SIG-M5 treated with dmso at 0.1 percent for 504 hours (cell line): ENCODE measurements at regions not wholly inside any gene's neighbourhood (a gene's known extent, or its start where the extent isn't known, plus 50 kb on each side); places are given as distances from the start of the nearest gene placed in this dataset.
"Not testable (repeated sequence)": the region's sequence is repeated elsewhere in the genome, so short reads cannot be mapped to it uniquely, and the experiment has no call there.

Experiments used
- DNase-seq: peaks from one replicate; lab custom pipeline; 2025; ENCODE audit not compliant: unreplicated experiment; lab: John Stamatoyannopoulos, UW

DNA sequence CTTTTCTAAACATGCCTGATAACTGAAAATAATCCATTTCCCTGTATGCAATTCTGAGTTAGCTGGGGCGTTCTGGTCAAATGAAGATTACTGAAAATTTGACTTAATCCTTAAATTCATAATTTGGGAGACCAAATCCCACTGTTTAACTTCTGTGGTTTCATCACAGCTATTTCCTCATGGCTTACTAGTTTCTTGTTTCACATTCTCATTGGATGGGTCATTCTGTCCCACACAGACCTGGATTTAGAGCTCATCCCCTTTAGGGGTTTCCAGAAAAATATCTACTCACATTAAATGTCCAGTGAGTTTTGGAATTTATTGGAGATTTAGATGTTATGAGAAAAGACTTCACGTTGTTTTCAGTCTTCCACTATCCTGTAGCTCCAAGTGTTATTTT is 709.3 kb upstream of the KLHL1 start:
- no peak for DNase-seq

DNA sequence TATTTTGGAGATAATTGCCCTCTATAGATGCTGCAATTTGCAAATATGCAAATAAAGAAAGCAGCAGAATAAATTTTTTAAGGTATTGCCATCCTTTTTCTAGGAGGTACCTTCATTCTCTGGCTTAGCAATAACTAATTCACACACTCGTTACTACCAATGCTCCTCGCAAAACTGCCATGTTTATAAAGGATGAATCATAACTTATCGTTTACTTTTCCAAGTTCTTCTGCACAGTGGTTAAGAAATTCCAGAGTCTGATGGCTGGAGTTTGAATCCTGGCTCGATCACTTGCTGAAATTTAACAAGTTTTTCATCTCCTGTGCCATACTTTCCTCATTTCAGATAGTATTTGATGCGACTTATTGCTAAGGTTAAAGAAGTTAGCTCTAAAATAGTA is 708.6 kb upstream of the KLHL1 start:
- DNase-seq = no peak

DNA sequence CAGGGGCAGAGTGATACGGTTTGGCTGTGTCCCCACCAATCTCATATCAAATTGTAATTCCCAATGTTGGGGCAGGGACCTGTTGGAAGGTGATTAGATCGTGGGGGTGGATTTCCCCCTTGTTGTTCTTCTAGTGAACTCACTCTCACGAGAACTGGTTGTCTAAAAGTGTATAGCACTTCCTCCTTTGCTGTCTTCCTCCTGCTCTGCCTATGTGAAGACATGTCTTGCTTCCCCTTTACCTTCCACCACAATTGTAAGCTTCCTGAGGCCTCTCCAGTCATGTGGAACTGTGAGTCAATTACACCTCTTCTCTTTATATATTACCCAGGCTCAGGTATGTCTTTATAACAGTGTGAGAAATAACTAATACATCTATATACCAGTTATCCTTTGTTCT is 706.4 kb upstream of the KLHL1 start:
- peak; percentile 14 for DNase-seq

DNA sequence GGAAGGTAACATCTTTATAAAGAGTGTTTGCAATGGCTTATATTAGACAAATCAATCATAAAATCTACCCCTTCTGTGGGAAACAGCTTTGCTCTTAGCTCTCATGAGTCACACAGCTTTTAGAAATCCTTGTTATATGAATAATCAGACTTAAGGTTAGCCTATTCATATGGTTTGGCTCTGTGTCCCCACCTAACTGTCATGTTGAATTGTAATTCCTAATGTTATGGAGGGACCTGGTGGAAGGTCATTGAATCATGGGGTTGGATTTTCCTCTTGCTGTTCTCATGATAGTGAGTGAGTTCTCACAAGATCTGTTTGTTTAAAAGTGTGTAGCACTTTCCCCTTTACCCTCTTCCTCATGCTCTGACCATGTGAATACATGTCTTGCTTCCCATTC is 704.2 kb upstream of the KLHL1 start:
- DNase-seq = no peak

DNA sequence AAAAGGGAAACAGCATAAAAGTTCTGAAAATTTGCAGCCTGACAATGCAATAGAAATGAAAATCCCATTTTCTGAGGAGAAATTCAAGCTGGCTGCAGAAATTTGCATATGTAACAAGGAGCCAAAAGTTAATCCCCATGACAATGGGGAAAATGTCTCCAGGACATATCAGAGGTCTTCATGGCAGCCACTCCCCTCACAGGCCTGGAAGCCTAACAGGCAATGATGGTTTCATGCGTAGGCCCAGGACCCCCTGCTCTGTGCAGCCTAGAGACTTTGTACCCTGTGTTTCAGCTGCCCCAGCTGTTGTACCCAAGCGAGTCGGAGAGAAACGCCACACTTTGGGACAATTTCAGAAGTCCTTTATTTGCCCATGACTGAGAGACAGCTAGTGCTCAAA is 701.3 kb upstream of the KLHL1 start:
- DNase-seq = no peak

DNA sequence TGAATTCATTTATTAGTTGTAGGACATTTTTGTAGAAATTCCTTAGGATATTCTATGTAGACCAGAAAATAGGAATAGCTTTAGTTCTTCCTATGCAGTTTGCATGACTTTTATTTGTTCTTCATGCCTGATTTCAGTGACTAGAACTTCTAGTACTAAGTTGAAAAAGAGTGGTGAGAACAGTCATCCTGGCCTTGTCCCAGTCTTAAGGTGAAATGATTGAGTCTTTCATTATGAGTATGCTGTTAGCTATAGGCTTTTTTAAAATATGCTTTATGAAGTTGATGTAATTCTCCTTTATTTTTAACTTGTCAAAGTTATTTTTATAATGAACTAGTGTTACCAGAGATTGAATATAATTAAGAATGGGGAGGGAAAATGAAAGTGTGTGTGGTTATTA is 690.1 kb upstream of the KLHL1 start:
- DNase-seq = no peak

DNA sequence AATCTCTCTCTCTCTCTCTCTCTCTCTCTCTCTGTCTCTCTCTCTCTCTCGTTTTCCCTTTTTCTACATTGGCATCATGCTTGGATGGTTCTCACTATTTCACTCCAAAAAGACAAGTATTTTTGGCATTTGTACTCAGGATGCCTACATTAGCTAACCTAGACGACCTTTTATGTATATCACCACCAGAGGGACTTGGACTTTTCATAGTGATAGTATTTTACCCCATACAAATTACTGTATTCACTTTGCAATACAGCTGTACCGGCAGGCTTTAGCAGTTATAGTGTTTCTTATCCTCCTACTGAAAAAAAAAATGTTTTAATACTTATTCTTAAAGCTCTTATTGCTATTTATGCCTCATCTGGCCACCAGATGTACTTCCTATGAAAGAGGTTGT is 687.2 kb upstream of the KLHL1 start:
- no peak for DNase-seq

DNA sequence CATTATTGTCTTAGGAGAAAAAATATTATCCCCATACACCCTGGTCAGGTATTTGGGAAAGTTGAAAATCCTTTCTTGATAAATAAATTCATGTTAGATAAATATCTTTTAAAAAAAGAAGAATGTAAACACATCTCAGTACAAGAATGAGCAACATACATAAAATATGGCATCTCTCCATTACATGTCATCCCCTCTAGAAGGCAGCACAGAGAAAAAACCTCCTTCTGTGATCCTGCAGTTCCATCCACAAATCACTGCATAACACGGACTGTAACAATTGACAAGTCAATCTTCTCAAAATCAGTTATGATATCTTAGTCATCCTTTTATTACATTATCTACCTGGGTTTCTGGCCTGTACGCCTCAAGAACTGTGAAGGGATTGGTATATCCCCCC is 683.9 kb upstream of the KLHL1 start:
- no peak for DNase-seq

DNA sequence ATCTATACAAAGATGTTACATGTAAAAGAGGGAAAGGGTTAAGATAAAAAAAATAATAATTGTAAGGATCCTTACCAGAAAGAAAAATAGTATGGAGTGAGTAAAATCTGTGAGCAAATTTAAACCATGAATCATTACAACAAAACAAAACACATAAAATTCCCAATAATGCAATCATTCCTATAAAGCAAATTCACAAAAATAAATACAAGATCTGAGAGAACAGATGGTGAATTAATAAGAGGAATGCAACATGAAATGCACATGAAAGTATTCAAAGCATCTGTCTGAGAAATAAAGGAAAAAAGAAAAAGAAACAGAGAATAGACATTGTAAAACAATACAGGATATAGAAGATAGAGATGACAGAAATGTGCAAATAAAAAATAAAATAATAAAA is 681.5 kb upstream of the KLHL1 start:
- no peak for DNase-seq

DNA sequence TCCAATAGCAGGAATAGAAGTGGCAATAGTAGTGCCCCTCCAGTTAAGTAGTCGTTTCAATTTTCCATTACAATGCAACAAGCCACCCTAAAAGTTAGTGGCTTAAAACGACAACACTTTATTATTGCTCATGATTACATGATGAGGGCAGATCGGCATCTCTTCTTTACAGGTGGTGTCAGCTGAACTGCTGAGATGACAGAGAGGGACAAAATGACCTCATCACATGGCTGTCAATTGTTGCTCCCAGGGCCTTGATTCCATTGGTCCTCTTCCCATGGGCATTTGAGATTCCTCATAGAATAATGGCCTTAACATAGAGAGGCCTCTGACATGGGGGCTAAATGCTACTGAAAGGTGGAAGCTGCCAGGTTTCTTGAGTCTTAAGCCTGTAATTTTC is 679.8 kb upstream of the KLHL1 start:
- DNase-seq = no peak

DNA sequence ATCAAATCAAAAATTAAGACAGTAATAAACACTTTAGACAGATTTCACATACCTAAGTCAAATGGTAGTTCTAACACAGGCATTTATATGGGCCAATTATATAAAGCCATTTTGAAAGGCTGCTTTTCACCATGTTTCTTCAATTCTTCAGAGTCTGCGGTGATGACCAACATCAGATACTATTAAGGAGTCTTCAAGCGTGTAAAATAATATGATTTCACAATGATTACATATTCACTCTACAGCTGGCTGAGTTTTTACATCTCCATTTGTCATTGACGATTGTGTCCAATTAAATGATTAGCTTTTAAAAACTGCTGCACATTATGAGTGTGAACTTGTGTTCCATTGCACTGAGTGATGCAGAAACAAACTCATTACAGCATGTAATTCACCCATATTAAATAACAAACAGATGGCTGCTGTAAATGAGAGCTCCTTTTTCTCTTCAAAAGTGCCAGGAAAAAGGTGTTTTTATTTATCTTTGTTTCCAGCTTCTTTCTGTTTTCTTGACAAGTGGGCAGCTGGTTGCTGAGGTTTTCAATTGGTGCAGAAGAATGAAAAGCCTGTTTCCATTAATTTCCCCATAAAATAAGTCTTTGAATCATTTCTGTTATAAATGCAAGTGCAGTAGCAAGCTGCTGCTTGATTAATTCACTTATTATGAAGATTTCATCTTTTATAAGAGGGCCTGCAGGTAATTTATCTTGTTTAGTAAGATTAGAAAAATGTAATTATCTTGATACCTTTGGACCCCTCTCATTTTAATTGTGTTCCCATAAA is 676.1 kb upstream of the KLHL1 start:
- DNase-seq = no peak

DNA sequence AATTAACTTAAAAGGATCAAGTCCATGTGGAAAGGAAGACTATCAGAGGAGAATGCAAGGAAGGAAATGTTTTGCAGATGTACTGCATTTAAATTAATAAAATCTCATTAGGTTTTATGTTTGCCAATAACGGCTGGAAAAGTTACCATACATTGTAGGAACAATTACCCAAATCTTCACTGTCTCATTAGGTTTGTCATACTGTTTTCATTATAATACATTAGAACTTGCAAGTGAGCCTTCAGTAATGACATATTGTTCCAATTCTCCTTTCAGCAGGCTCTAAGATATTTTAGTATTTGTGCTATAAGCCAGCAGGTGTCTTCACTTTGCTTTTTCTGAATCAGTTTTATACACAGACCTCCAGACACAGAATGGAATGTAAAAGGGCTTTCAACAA is 661.6 kb upstream of the KLHL1 start:
- no peak for DNase-seq

DNA sequence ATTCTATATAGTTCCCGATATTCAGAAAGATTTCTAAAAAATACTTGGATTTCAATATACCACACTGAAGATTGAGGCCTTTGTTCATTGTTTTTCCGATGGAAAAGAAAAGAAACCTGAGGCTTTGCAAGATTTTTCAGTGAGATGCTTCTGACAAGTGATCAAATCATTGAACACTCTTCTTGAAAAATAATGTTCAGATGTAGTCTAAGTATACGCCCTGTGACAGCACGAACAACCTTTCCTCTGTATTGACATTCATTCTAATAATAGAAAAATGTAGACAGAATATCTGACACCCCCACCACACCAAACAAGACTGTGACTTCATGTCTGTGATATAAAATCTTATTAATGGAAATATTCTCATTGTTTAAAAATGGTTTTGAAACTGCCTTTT is 650.7 kb upstream of the KLHL1 start:
- DNase-seq = no peak

DNA sequence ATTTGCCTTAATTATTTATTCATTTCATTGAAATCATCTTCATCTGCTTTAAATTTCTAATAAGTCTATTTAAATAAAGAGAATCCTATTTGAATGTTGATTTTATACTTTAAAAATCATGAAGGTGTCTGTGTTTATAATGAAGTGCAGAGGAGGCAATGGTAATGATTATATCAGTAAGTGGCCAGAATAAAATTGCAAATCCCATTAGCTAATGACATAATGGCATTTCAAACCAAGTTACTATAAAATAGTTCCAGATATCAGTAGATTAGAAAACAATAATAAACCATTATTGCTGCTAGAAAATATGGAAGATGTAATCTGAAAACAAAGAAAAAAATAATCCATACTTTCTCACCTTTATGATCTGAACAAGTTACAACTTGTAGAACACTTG is 647.8 kb upstream of the KLHL1 start:
- no peak for DNase-seq

DNA sequence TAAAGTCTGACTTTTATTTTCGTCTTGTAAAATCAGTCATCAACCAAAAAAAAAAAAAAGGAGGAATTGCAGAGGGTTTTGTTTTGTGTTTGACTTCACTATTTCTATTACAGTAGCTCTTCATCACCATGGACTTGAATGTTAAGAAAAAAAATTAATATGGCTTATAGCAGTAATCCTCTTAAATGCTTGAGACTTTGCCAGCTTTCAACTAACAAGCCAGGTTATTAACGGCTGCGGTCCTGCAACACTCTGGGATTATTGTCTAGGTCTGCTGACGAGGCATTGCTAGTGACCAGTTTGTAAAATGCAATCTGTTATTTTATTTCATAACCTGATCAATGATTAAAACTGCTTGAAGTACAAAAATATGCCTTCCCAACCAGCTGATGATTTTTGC is 647.2 kb upstream of the KLHL1 start:
- DNase-seq = no peak

DNA sequence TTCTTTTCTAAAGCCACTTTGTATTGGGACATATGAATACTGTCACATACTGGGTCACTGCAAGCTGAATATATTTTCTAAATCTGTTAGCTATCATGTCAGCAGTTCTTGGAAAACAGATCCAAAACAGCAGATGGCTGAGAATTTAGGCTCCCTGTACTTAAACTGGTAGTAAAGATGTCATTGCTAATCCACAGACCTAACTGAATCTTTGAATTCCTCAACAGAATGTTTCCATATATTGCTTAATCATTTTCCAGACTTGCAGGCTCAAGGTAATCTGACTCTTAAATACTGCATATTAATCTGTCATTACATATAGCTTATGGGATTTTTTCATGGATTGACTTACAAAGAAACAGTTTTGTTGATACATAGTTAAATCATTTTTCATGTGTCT is 639.0 kb upstream of the KLHL1 start:
- DNase-seq = no peak

DNA sequence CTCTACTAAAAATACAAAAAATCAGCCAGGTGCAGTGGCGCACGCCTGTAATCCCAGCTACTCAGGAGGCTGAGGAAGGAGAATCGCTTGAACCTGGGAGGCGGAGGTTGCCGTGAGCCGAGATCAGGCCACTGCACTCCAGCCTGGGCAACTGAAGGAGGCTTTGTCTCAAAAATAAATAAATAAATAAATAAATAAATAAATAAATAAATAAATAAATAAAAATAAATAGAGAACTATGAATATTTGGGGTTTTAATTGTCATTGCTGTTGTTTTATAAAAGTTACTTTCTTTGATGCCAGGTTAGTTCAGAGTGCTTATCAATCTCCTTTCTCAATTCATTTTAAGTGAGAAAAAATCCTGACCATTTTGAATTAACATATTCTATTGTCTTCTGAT is 638.2 kb upstream of the KLHL1 start:
- not testable (repeated sequence) for DNase-seq

DNA sequence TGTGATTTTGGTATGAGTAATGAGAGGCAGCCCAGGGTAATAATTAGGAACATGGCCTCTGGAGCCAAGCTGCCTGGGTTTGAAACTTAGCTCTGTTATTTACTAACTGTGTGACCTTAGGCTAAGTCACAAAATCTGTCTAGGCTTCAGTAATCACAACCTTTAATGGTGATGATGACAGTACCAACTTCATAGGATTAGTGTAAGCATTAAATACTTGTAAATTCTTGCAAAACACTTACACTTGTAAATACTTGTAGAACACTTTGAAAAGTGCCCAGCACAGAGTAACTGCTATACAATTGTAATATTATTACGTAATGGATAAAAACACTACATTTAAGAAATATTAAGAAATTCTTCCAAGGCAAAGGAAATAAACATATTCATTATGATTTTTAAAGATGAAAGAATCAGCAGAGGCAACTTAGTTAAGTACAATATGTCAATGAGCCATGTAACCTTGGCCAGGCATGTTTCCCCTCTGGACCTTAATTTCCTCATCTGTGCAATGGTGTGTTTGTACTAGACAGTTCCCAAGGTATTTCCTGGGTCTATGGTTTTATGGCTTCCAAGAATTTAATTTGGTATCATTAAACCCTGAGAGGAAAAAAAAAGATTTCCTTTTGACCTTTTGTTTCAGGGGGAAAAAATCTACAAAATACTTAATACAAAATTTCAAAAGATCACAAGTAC is 628.5 kb upstream of the KLHL1 start:
- DNase-seq = no peak

DNA sequence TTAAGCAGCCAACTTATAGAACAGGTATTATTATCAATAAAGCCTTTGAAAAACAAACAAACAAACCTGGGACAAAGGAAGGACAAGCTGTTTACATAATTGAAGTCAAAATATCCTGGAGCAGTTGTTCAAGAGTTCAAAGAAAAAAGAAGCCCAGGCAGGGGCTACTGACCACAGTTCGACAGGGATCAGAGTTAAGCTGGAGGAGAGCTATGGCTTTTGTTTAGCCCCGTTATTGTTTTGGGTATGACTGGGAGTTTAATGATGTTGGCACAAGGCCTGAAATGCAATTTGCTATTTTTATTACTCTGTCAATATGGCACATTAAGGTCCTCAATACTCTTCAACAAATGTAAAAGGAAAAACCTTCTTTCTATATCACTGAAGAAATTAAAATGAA is 624.4 kb upstream of the KLHL1 start:
- DNase-seq = no peak

DNA sequence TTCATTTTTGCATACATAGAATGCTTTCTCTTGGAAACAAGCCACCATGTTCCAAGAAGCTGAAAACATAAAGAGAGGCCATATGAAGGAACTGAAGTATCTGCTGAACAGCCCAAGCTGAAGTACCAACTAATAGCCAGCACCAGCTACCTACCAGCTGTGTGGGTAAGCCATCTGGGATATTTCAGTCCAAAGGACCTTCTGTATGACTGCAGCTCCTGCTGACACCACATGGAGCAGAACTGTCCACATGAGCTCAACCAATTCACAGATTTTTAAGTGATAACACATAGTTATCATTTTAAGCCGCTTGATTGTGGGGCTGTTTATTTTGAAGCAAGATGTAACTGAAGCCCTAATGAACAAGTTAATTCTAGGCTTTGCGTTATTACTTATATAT is 621.1 kb upstream of the KLHL1 start:
- DNase-seq = no peak

DNA sequence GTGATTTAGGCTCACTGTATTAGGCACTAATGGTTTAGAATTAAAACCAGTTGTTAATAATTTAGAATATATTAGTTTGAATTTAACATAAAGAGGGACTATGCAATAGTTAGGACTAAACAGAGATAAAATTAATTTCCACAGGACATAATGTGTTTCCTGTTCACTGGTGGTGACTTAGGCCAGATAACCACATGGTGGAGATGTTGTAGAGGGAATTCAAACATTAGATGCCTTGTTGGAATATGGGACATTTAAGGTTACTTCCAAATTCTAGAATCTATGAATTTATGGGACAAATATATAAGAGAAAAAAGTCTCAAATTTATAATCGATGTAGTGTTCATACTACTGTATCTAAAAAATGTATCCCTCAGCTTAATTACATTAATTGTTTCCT is 615.5 kb upstream of the KLHL1 start:
- no peak for DNase-seq

DNA sequence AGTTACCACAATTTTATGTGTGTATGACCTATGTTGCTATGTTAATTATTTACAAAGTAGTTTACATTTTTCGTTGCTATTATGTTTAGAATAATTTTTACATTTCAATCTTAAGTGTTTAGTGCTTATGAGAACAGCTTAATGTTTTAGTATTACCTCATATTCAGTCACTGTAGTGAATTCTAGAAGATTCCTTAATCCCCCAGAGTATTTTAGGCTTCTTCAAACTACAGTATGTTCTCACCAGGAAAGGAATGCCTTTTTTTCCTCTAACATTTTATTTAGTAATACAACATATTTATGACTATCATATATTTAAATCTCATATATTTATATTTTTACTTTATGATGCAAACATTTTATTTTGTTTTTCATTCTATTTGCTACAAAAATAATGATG is 612.1 kb upstream of the KLHL1 start:
- DNase-seq = no peak

DNA sequence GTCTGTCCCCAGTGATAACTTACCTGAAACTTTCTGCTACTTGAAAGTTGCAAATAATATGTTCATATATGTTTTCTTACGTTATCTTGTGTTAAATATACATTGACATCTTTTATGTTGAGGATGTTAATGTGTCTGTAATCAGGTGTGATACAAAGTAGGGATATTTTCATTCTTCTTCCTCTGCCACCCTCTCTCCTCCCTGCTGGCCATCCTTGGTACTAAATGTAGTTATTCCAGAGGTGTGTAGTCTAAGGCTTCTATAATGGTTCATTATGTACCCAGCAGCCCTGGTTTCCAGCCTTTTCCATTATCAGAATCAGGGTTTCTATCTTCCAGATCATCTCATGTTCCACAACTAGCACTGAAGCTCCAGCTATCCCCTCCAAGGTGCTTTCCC is 606.7 kb upstream of the KLHL1 start:
- no peak for DNase-seq
